Erythroblast (primary cell): ENCODE measurements at regions not wholly inside any gene's neighbourhood (a gene's known extent, or its start where the extent isn't known, plus 50 kb on each side); places are given as distances from the start of the nearest gene placed in this dataset.
"Not testable (repeated sequence)": the region's sequence is repeated elsewhere in the genome, so short reads cannot be mapped to it uniquely, and the experiment has no call there.

Experiments
- DNase-seq, 2 experiments: peaks; one replicate each; lab custom pipeline; 2025; lab: John Stamatoyannopoulos, UW
- GATA1 ChIP-seq: IDR thresholded peaks from 2 replicates; pipeline ENCODE4 v1.6.1; 2011; ENCODE audit warnings: low read depth, mild to moderate bottlenecking, control low read depth, low read length, moderate library complexity
- POLR2A ChIP-seq: IDR thresholded peaks from 2 replicates; pipeline ENCODE4 v1.6.1; 2011; ENCODE audit warnings: mild to moderate bottlenecking, low read length

DNA sequence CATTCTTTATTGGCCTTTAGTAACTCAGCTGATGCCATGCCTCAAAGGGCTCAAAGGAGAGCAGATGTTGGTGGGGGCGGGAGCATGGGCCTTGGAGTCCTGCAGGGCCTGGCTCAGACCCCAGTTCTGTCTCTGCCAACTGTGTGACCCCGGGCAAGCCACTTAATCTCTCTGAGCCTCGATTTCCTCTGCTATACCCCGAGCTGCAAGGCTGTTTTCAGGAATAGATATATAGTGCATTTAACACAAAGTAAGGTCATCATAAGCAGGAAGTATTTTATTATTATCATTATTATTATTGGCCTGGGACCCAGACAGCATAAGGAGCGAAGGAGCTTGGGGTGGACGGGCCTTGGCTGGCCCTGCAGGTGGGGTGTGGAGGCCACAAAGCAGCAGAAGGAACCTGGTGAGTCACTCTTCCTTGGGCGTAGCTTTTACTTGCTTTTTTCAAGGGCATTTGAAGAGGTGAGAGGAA is 162.7 kb downstream of the INHBB start:
- DNase-seq: no peak
- TF ChIP-seq POLR2A (no peak), GATA1 (no peak)

- no peak for DNase-seq
- no peak for TF ChIP-seq GATA1
- no peak for TF ChIP-seq POLR2A
These were observed 163.4 kb downstream of the INHBB start for GRCh38 chr2:120509213-120509815.

DNA sequence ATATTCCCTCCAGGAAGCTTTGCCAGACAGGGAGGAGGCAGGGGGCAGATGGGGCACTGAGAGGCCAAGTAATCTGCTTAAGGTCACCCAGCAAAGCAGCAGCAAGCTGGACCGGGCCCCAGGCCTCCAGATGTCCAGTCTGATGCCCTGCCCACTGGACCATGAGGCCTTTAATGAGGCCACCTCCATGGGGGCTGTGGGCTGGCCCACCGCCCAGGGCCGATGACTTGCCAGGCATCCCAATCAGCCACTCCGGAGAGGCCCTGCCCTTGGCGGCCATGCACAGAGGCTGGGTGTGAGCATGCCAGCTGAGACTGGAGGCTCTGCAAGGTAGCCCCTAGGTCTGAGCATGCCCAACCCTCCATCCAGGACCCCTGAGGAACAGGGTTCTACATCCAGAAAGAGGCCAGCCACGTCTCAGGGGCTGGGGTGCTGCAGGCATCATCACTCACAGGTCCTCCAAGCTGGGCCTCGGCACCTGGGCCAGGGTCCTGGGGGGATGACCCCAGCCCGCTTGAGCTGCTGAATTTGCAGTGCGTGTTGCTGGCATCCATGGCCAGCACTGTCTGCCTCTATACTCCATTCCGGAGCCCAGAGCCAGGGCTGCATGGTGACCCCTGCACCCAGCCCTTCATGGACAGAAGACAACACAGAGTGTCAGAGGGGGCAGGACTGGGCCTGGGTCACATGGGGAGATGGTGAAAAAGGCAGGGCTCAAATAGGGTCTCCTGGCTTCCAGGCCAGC is 164.2 kb downstream of the INHBB start:
- DNase-seq: no peak
- no peak for TF ChIP-seq POLR2A
- TF ChIP-seq GATA1: no peak

- TF ChIP-seq GATA1 (no peak), POLR2A (no peak)
- no peak for DNase-seq
These were observed 164.9 kb downstream of the INHBB start for GRCh38 chr2:120510751-120511395.

DNA sequence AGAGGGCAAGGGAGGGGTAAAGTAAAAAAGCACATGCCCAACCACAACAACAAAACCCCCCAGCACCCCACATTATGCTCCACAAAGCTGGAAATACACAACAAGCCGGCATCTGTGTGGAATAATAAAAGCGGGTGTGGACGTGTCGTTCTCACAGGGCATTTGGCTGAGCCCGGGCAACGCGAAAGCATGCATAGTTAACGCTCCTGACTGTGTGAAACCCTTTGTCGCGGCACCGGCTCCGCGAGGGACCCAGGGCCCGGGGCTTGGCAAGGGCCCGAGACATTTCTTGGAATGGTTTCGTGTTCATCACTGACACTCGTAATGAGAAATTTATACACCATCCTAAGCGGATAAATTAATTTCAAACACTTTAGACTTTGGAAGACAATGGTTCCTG is 165.6 kb downstream of the INHBB start:
- TF ChIP-seq POLR2A: no peak
- TF ChIP-seq GATA1: no peak

DNA sequence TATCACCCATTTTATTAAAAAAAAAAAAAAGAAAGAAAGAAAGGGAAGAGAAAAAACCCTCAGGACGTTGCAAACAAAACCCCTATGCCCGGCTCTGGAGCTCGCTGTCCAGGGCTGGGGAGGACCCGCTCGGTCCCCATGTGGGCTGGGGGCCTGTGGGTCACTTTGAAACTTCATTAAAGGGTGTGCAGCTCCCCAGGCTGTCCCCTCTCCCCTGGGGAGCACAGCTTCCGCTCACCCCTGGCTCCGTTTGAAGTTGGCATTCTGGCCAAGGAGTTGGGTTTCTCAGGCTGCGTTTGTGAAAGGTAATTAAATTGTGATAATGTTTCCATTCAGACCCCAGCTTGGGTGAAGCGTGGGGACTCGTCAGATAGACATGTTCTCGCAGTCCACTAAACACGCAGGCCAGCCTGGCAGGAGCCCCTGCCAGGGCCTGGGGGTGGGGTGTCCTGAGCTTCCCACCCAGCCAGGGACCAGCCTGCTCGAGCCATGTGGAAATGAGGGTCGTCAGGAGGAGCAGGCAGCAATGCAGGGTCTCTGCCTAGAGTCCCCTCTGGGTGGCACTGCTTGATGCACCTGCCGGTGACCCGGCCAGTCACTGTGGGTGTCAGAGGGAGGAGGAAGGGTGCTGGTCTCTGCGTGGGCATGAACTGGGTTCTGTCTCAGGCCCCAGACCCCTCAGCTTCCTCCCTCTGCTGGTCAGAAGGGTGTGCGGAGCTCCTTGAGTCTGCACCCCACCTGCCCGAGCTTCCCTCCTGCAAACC is 166.2 kb downstream of the INHBB start:
- no peak for DNase-seq
- TF ChIP-seq POLR2A (no peak), GATA1 (no peak)

More for the DNA sequence above, 165.6 kb downstream of the INHBB start:
- no peak for DNase-seq

GRCh38 chr2:120513776-120514357 is 167.9 kb downstream of the INHBB start:
- no peak for DNase-seq
- TF ChIP-seq GATA1 (no peak), POLR2A (no peak)

GRCh38 chr2:120514521-120514920 is 168.6 kb downstream of the INHBB start:
- no peak for DNase-seq
- TF ChIP-seq POLR2A: no peak
- no peak for TF ChIP-seq GATA1

DNA sequence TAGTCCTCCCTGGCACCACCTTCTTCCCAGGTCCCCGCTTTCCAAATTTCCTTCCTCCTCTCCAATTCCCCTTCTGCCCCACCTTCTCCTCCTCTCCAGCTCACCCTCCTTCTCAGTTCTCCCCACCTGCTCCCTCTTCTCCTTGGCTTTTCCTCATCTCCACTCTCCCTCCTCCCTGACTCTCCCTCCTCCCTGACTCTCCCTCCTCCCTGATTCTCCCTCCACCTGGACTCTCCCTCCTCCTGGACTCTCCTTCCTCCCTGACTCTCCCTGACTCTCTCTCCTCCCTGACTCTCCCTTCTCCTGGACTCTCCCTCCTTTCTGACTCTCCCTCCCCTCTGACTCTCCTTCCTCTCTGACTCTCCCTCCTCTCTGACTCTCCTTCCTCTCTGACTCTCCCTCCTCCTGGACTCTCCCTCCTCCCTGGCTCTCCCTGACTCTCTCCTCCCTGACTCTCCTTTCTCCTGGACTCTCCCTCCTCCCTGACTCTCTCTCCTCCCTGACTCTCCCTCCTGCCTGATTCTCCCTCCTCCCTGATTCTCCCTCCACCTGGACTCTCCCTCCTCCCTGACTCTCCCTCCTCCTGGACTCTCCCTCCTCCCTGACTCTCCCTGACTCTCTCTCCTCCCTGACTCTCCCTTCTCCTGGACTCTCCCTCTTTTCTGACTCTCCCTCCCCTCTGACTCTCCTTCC is 169.3 kb downstream of the INHBB start:
- DNase-seq: not testable (repeated sequence)

- TF ChIP-seq GATA1 (no peak), POLR2A (no peak)
These were observed 170.1 kb downstream of the INHBB start for GRCh38 chr2:120515759-120516678.

DNA sequence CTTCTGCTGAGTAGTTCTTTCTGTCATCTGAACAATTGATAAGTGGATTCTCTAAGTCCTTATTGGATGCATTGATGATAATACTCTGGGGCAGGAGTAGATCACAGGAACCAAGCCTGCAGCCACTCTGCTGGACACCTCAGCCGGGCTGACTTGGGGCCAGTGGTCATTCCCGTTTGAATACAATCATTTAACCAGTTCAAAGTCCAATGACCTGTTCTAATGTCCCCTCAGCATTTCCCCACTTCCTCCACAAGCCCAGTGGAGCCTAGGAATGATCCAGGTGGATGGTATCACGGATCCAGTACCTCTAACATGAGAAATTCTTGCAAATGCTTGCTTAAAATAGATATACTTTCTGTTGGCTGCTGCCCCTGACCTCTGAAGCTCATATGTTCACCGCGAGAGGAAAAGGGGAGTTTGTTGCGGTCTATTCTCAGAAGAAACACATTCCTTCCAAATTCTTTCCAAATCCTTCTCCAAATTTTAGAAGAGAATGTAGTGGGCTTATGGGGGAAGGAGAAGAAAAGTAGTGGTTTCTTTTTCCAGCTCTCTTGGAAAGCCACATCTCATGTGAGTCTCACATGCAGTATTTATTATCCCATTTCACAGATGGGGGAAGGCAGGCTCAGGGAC is 170.9 kb downstream of the INHBB start:
- no peak for TF ChIP-seq GATA1
- no peak for TF ChIP-seq POLR2A
- DNase-seq: no peak

More at GRCh38 chr2:120515759-120516678, 170.1 kb downstream of the INHBB start:
- DNase-seq: no peak
